MCF 10A (cell line): ENCODE measurements at regions not wholly inside any gene's neighbourhood (a gene's known extent, or its start where the extent isn't known, plus 50 kb on each side); places are given as distances from the start of the nearest gene placed in this dataset.

Source experiments
- BruUV-seq: library from RNA; stranded (reverse); fragments of 400-500 nt; replicated peaks from 2 replicates; lab custom pipeline; 2021; lab: Mats Ljungman, UMichigan
- CTCF ChIA-PET: fragments of 300-600 bp; sonication (Branson Sonifier 250); formaldehyde crosslinking; extraction: SDS; loops from one replicate; lab custom pipeline; 2021; ENCODE audit warnings: antibody characterized with exemption, inconsistent platforms; lab: Yijun Ruan, JAX
- POLR2A ChIA-PET: fragments of 300-600, 350-650 bp; sonication (Branson Sonifier 250); formaldehyde crosslinking; extraction: SDS; loops from one replicate; lab custom pipeline; 2020; ENCODE audit warnings: antibody characterized with exemption, inconsistent platforms; lab: Yijun Ruan, JAX
- DNase-seq: peaks from one replicate; pipeline ENCODE4 v3.0.0-alpha.2; 2018; ENCODE audit not compliant: unreplicated experiment
- H3K27ac Mint-ChIP-seq: one replicate; pipeline ENCODE4 v1.8.0; 2022; ENCODE audit warnings: mild to moderate bottlenecking, low read depth, mixed read lengths; ENCODE audit not compliant: unreplicated experiment
- H3K27me3 Mint-ChIP-seq: one replicate; pipeline ENCODE4 v1.8.0; 2022; ENCODE audit warnings: mixed read lengths; ENCODE audit not compliant: insufficient read depth, unreplicated experiment
- H3K36me3 Mint-ChIP-seq: one replicate; pipeline ENCODE4 v1.8.0; 2022; ENCODE audit warnings: mild to moderate bottlenecking, moderate library complexity, mixed read lengths; ENCODE audit not compliant: insufficient read depth, unreplicated experiment
- H3K4me1 Mint-ChIP-seq: one replicate; pipeline ENCODE4 v1.8.0; 2022; ENCODE audit warnings: mixed read lengths; ENCODE audit not compliant: insufficient read depth, unreplicated experiment
- H3K4me3 Mint-ChIP-seq: one replicate; pipeline ENCODE4 v1.8.0; 2022; ENCODE audit warnings: mild to moderate bottlenecking, moderate library complexity, mixed read lengths; ENCODE audit not compliant: unreplicated experiment
- H3K9me3 Mint-ChIP-seq: one replicate; pipeline ENCODE4 v1.8.0; 2022; ENCODE audit warnings: mixed read lengths; ENCODE audit not compliant: unreplicated experiment
- intact Hi-C: fragments of 100-400 bp; cut with micrococcal nuclease; formaldehyde crosslinking; loops from 2 replicates; pipeline ENCODE4 v1.14.1; 2022
- TF ChIP-seq, protein P1 (sequence below): fragments of 200-600 bp; IDR thresholded peaks from one replicate; pipeline ENCODE4 v1.8.0; 2022; ENCODE audit warnings: antibody characterized with exemption, mild to moderate bottlenecking; ENCODE audit not compliant: unreplicated experiment

- Mint-ChIP-seq H3K4me3 (no peak overlapping the region), H3K27ac (no peak overlapping the region), H3K27me3 (no peaks in the 10 kb centered on the region), H3K9me3 (no peaks in the 10 kb centered on the region), H3K4me1 (no peaks in the 10 kb centered on the region), H3K36me3 (peaks cover 5% of the 10 kb centered on the region)
- TF ChIP-seq, protein P1, sequence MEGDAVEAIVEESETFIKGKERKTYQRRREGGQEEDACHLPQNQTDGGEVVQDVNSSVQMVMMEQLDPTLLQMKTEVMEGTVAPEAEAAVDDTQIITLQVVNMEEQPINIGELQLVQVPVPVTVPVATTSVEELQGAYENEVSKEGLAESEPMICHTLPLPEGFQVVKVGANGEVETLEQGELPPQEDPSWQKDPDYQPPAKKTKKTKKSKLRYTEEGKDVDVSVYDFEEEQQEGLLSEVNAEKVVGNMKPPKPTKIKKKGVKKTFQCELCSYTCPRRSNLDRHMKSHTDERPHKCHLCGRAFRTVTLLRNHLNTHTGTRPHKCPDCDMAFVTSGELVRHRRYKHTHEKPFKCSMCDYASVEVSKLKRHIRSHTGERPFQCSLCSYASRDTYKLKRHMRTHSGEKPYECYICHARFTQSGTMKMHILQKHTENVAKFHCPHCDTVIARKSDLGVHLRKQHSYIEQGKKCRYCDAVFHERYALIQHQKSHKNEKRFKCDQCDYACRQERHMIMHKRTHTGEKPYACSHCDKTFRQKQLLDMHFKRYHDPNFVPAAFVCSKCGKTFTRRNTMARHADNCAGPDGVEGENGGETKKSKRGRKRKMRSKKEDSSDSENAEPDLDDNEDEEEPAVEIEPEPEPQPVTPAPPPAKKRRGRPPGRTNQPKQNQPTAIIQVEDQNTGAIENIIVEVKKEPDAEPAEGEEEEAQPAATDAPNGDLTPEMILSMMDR, result no peak
- DNase-seq, result no peak
- CTCF ChIA-PET, result no interaction called here
- intact Hi-C loops, result no loop called here
- no TSS peak for BruUV-seq
- POLR2A ChIA-PET, result no interaction called here
Observed at GRCh38 chr4:183580849-183581248, 76.0 kb downstream of the ING2 start.

GRCh38 chr4:183586824-183587223 is 72.2 kb downstream of the RWDD4 start:
- H3K36me3 Mint-ChIP-seq, result peaks cover 5% of the 10 kb centered on the region
- no peak overlapping the region for H3K27ac Mint-ChIP-seq
- ChIA-PET POLR2A (no interaction called here), CTCF (no interaction called here)
- H3K4me1 Mint-ChIP-seq, result no peaks in the 10 kb centered on the region
- H3K4me3 Mint-ChIP-seq, result no peak overlapping the region
- no peaks in the 10 kb centered on the region for H3K27me3 Mint-ChIP-seq
- TF ChIP-seq, protein P1, result no peak
- no peaks in the 10 kb centered on the region for H3K9me3 Mint-ChIP-seq
- no TSS peak for BruUV-seq
- intact Hi-C loops, result no loop called here
- no peak for DNase-seq

DNA sequence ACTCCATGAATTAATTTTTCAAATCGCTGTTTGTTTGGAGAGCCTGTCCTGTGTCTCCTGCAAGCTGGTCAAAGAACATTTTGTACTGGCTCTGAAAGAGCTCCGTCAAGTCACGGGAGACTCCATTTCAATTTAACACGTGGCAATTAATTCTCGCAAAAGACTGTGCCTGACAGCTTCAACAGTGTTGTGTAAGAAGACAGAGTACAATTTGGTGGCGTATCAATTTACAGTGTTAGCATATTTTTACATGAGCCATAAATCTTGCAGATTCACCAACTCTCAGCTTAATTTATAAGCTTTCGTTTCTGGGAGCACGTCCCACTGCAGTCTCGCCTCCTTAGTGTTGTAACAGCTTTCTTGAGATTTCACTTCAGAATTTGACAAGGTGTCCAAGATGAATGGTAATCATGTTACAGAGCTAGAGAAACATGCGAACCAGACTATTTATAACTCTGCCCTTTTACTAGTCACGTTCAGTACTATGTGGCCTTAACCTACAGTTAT is 70.8 kb downstream of the RWDD4 start:
- Mint-ChIP-seq H3K4me3 (no peak overlapping the region), H3K9me3 (no peaks in the 10 kb centered on the region), H3K4me1 (no peaks in the 10 kb centered on the region), H3K27ac (no peak overlapping the region), H3K27me3 (no peaks in the 10 kb centered on the region), H3K36me3 (peaks cover 5% of the 10 kb centered on the region)
- BruUV-seq, result no TSS peak
- ChIA-PET CTCF (interaction anchor here (0.5 kb wide), 1 partner anchor 12 kb away, joined by 4 read pairs; no protein-coding TSS in a partner anchor), POLR2A (interaction anchor here (1.1 kb wide), 1 partner anchor 82 kb away, joined by 4 read pairs; no protein-coding TSS in a partner anchor)
- TF ChIP-seq, protein P1, result no peak
- intact Hi-C loops, result no loop called here
- no peak for DNase-seq

- ChIA-PET POLR2A (interaction anchor here (1.1 kb wide), 1 partner anchor 83 kb away, joined by 4 read pairs; no protein-coding TSS in a partner anchor), CTCF (no interaction called here)
- H3K36me3 Mint-ChIP-seq, result peaks cover 5% of the 10 kb centered on the region
- no peak overlapping the region for H3K4me3 Mint-ChIP-seq
- no peak overlapping the region for H3K27ac Mint-ChIP-seq
- TF ChIP-seq, protein P1, result no peak
- no TSS peak for BruUV-seq
- DNase-seq, result no peak
- H3K9me3 Mint-ChIP-seq, result no peaks in the 10 kb centered on the region
- H3K4me1 Mint-ChIP-seq, result no peaks in the 10 kb centered on the region
- intact Hi-C loops, result no loop called here
- no peaks in the 10 kb centered on the region for H3K27me3 Mint-ChIP-seq
Observed at GRCh38 chr4:183588691-183589090, 70.3 kb downstream of the RWDD4 start.
